Esophagus muscularis mucosa (tissue), 4 donors: ENCODE measurements at regions not wholly inside any gene's neighbourhood (a gene's known extent, or its start where the extent isn't known, plus 50 kb on each side); places are given as distances from the start of the nearest gene placed in this dataset.

ENCODE experiments used
- DNase-seq: peaks from one replicate; pipeline ENCODE4 v3.0.0-alpha.2; 2017; ENCODE audit errors: extremely low spot score
- H3K27ac ChIP-seq, 4 donors: fragments of 200-600 bp; sonication (generic); replicated peaks in 1 of 4; 1 replicate in 3 of 4; 2 replicates in 1 of 4; pipeline ENCODE4 v1.5.1; 2016 to 2019; ENCODE audit warnings: mild to moderate bottlenecking in 1 of 4
- H3K27me3 ChIP-seq, 4 donors: fragments of 200-600 bp; sonication (generic); one replicate each; pipeline versions ENCODE4 v1.5.1 to v1.6.0; 2016 to 2019
- H3K36me3 ChIP-seq, 4 donors: fragments of 200-600 bp; sonication (generic); one replicate each; pipeline ENCODE4 v1.5.1; 2016 to 2019
- H3K4me1 ChIP-seq, 4 donors: fragments of 200-600 bp; sonication (generic); one replicate each; pipeline ENCODE4 v1.5.1; 2016 to 2019
- H3K4me3 ChIP-seq, 4 donors: fragments of 200-600 bp; sonication (generic); 1 replicate in 2 of 4; 2 replicates in 2 of 4; pipeline ENCODE4 v1.5.1; 2016 to 2019; ENCODE audit warnings: mild to moderate bottlenecking in 4 of 4, moderate library complexity in 1 of 4
- H3K9me3 ChIP-seq, 4 donors: fragments of 200-600 bp; sonication (generic); 1 replicate in 3 of 4; 2 replicates in 1 of 4; pipeline ENCODE4 v1.5.1; 2016 to 2019
- CTCF ChIP-seq, 3 experiments: fragments of 200-600 bp in 2 of 3; fragments of 450-650 bp in 1 of 3; sonication (generic) in 2 of 3; IDR thresholded peaks; one replicate each; pipeline ENCODE4 v1.5.1; 2017 to 2019; ENCODE audit warnings: antibody characterized with exemption in 3 of 3, mild to moderate bottlenecking in 2 of 3, moderate library complexity in 1 of 3
- EP300 ChIP-seq: sonication (generic); formaldehyde crosslinking; IDR thresholded peaks from one replicate; pipeline ENCODE4 v1.6.1; 2017; ENCODE audit warnings: antibody characterized with exemption
- POLR2A ChIP-seq: fragments of 450-650 bp; IDR thresholded peaks from one replicate; pipeline ENCODE4 v1.6.1; 2017; ENCODE audit warnings: antibody characterized with exemption, moderate library complexity, mild to moderate bottlenecking, low read depth
- POLR2AphosphoS5 ChIP-seq, 2 donors: sonication (generic); formaldehyde crosslinking; IDR thresholded peaks; one replicate each; pipeline ENCODE4 v1.6.1; 2017; ENCODE audit warnings: antibody characterized with exemption in 2 of 2
- WGBS: methylation state at CpG from one replicate; pipeline ENCODE4 v1.1.5; 2018; 5-methylcytosine and 5-hydroxymethylcytosine counted together
- intact Hi-C: fragments of 100-400 bp; cut with DNase I; formaldehyde crosslinking; loops from one replicate; pipeline ENCODE4 v1.15.1; 2023

- no peaks in the 10 kb centered on the region for H3K4me1 ChIP-seq
- intact Hi-C loops: no loop called here
- whole genome bisulfite sequencing: 63% methylated on average over 3 of the region's 3 CpGs
- H3K36me3 ChIP-seq: no peaks in the 10 kb centered on the region
- H3K27ac ChIP-seq: no peak overlapping the region
- no peak for DNase-seq
- TF ChIP-seq POLR2A (no peak), CTCF (IDR thresholded peaks at IDR 0.05) (no peak), EP300 (no peak), POLR2AphosphoS5 (IDR thresholded peaks at IDR 0.05) (no peak)
- no peaks in the 10 kb centered on the region for H3K27me3 ChIP-seq
- no peak overlapping the region for H3K4me3 ChIP-seq
- no peaks in the 10 kb centered on the region for H3K9me3 ChIP-seq
Measured at GRCh38 chr13:69600811-69601210, 506.8 kb upstream of the ATXN8OS start.

GRCh38 chr13:69597088-69597487 is 510.5 kb upstream of the ATXN8OS start:
- no peaks in the 10 kb centered on the region for H3K27me3 ChIP-seq
- 73% methylated on average over 5 of the region's 5 CpGs for WGBS
- H3K36me3 ChIP-seq: no peaks in the 10 kb centered on the region
- H3K9me3 ChIP-seq: no peaks in the 10 kb centered on the region
- H3K4me1 ChIP-seq: no peaks in the 10 kb centered on the region
- no peak overlapping the region for H3K27ac ChIP-seq
- H3K4me3 ChIP-seq: no peak overlapping the region
- intact Hi-C loops: no loop called here
- no peak for TF ChIP-seq CTCF (IDR thresholded peaks at IDR 0.05)
- TF ChIP-seq EP300: no peak
- no peak for DNase-seq

GRCh38 chr13:69595181-69595580 is 512.4 kb upstream of the ATXN8OS start:
- no peaks in the 10 kb centered on the region for H3K4me1 ChIP-seq
- H3K36me3 ChIP-seq: no peaks in the 10 kb centered on the region
- DNase-seq: no peak
- 93% methylated on average over 1 of the region's 1 CpG for WGBS
- TF ChIP-seq POLR2AphosphoS5 (IDR thresholded peaks at IDR 0.05): no peak
- no peak for TF ChIP-seq CTCF (IDR thresholded peaks at IDR 0.05)
- no peak for TF ChIP-seq EP300
- TF ChIP-seq POLR2A: no peak
- no peak overlapping the region for H3K4me3 ChIP-seq
- no peak overlapping the region for H3K27ac ChIP-seq
- H3K9me3 ChIP-seq: no peaks in the 10 kb centered on the region
- no peaks in the 10 kb centered on the region for H3K27me3 ChIP-seq
- intact Hi-C loops: no loop called here

- H3K27ac ChIP-seq: no peak overlapping the region
- DNase-seq: no peak
- WGBS: 38% methylated on average over 2 of the region's 2 CpGs
- no peaks in the 10 kb centered on the region for H3K36me3 ChIP-seq
- H3K27me3 ChIP-seq: no peaks in the 10 kb centered on the region
- no peak for TF ChIP-seq EP300
- TF ChIP-seq CTCF (IDR thresholded peaks at IDR 0.05): no peak
- no peak for TF ChIP-seq POLR2A
- TF ChIP-seq POLR2AphosphoS5 (IDR thresholded peaks at IDR 0.05): no peak
- no peaks in the 10 kb centered on the region for H3K9me3 ChIP-seq
- intact Hi-C loops: no loop called here
- no peaks in the 10 kb centered on the region for H3K4me1 ChIP-seq
- no peak overlapping the region for H3K4me3 ChIP-seq
Measured at GRCh38 chr13:69591437-69591836, 516.2 kb upstream of the ATXN8OS start.

- Histone ChIP-seq H3K36me3 (no peaks in the 10 kb centered on the region), H3K4me1 (no peaks in the 10 kb centered on the region), H3K9me3 (no peaks in the 10 kb centered on the region), H3K27me3 (no peaks in the 10 kb centered on the region), H3K4me3 (no peak overlapping the region), H3K27ac (no peak overlapping the region)
- no peak for TF ChIP-seq EP300
- no peak for TF ChIP-seq POLR2AphosphoS5 (IDR thresholded peaks at IDR 0.05)
- no peak for TF ChIP-seq CTCF (IDR thresholded peaks at IDR 0.05)
- TF ChIP-seq POLR2A: no peak
- intact Hi-C loops: no loop called here
- WGBS: 82% methylated on average over 5 of the region's 5 CpGs
- DNase-seq: no peak
Measured at GRCh38 chr13:69589531-69590235, 517.9 kb upstream of the ATXN8OS start.
